Astrocyte (in vitro differentiated cells and primary cell): ENCODE measurements at regions not wholly inside any gene's neighbourhood (a gene's known extent, or its start where the extent isn't known, plus 50 kb on each side); places are given as distances from the start of the nearest gene placed in this dataset.
A peak's percentile ranks its signal among the peaks of the same experiment; 100 is the strongest.

Experiments
- DNase-seq: peaks from one replicate; pipeline ENCODE4 v3.0.0-alpha.2; 2010; ENCODE audit warnings: low read depth
- FAIRE-seq: peaks from 2 replicates; lab custom pipeline; 2011; peaks lifted over from hg19 to GRCh38; lab: Jason Lieb, UNC
- H2AFZ ChIP-seq: 2 replicates; pipeline ENCODE4 v1.6.0; 2012; ENCODE audit warnings: low read depth, low read length, inconsistent platforms
- H3K27ac ChIP-seq: 2 replicates; pipeline ENCODE4 v1.5.1; 2011; ENCODE audit warnings: low read depth, low read length, inconsistent platforms
- H3K27me3 ChIP-seq: 2 replicates; pipeline ENCODE4 v1.6.0; 2011; ENCODE audit warnings: low read length, inconsistent platforms; ENCODE audit not compliant: insufficient read depth
- H3K36me3 ChIP-seq: 2 replicates; pipeline ENCODE4 v1.5.1; 2011; ENCODE audit warnings: low read length, inconsistent platforms; ENCODE audit not compliant: insufficient read depth
- H3K4me1 ChIP-seq: 2 replicates; pipeline ENCODE4 v1.5.1; 2011; ENCODE audit warnings: low read length, inconsistent platforms; ENCODE audit not compliant: insufficient read depth
- H3K4me2 ChIP-seq: 2 replicates; pipeline ENCODE4 v1.6.0; 2012; ENCODE audit warnings: low read length, inconsistent platforms
- H3K4me3 ChIP-seq: 2 replicates; pipeline ENCODE4 v1.5.1; 2011; ENCODE audit warnings: low read depth, mild to moderate bottlenecking, low read length, inconsistent platforms; ENCODE audit not compliant: insufficient read depth
- H3K79me2 ChIP-seq: 2 replicates; pipeline ENCODE4 v1.6.0; 2012; ENCODE audit warnings: mild to moderate bottlenecking, low read length, inconsistent platforms; ENCODE audit not compliant: insufficient read depth
- H3K9ac ChIP-seq: 2 replicates; pipeline ENCODE4 v1.6.0; 2012; ENCODE audit warnings: mild to moderate bottlenecking, low read length, inconsistent platforms
- H3K9me3 ChIP-seq: 2 replicates; pipeline ENCODE4 v1.5.1; 2012; ENCODE audit warnings: low read depth, mild to moderate bottlenecking, low read length, inconsistent platforms; ENCODE audit not compliant: insufficient read depth
- H4K20me1 ChIP-seq: 2 replicates; pipeline ENCODE4 v1.6.0; 2012; ENCODE audit warnings: low read length, inconsistent platforms; ENCODE audit not compliant: insufficient read depth
- H3K27ac Mint-ChIP-seq: one replicate; pipeline ENCODE4 v1.8.0; 2021; ENCODE audit warnings: mild to moderate bottlenecking, mixed read lengths; ENCODE audit not compliant: unreplicated experiment
- H3K27me3 Mint-ChIP-seq: one replicate; pipeline ENCODE4 v1.8.0; 2021; ENCODE audit warnings: low read depth, mixed read lengths; ENCODE audit not compliant: unreplicated experiment
- H3K36me3 Mint-ChIP-seq: one replicate; pipeline ENCODE4 v1.8.0; 2021; ENCODE audit warnings: low read depth, mixed read lengths; ENCODE audit not compliant: unreplicated experiment
- H3K4me1 Mint-ChIP-seq: one replicate; pipeline ENCODE4 v1.8.0; 2021; ENCODE audit warnings: low read depth, mixed read lengths; ENCODE audit not compliant: unreplicated experiment
- H3K4me3 Mint-ChIP-seq: one replicate; pipeline ENCODE4 v1.8.0; 2021; ENCODE audit warnings: mild to moderate bottlenecking, moderate library complexity, mixed read lengths; ENCODE audit not compliant: unreplicated experiment
- H3K9me3 Mint-ChIP-seq: one replicate; pipeline ENCODE4 v1.8.0; 2021; ENCODE audit warnings: mild to moderate bottlenecking, mixed read lengths; ENCODE audit not compliant: unreplicated experiment
- CTCF ChIP-seq: IDR thresholded peaks from 2 replicates; pipeline ENCODE4 v1.5.1; 2011; ENCODE audit warnings: low read depth, mild to moderate bottlenecking, inconsistent platforms, low read length, moderate library complexity; ENCODE audit not compliant: insufficient read depth
- EZH2 ChIP-seq: IDR thresholded peaks from 2 replicates; pipeline ENCODE4 v1.6.1; 2012; ENCODE audit warnings: mild to moderate bottlenecking, low read length, inconsistent platforms; ENCODE audit not compliant: insufficient read depth

GRCh38 chr14:62110941-62111340 is 348.7 kb downstream of the SNAPC1 start:
- Histone ChIP-seq H3K9ac (no peak overlapping the region), H3K4me2 (no peak overlapping the region), H3K27ac (no peak overlapping the region), H4K20me1 (no peaks in the 10 kb centered on the region), H3K36me3 (no peaks in the 10 kb centered on the region), H2AFZ (no peak overlapping the region), H3K27me3 (peaks cover 15% of the 10 kb centered on the region), H3K4me3 (no peak overlapping the region), H3K79me2 (no peaks in the 10 kb centered on the region), H3K9me3 (no peaks in the 10 kb centered on the region), H3K4me1 (no peaks in the 10 kb centered on the region)
- H3K27ac Mint-ChIP-seq = no peak overlapping the region
- H3K36me3 Mint-ChIP-seq = no peaks in the 10 kb centered on the region
- H3K4me1 Mint-ChIP-seq = no peaks in the 10 kb centered on the region
- FAIRE-seq = no peak
- no peaks in the 10 kb centered on the region for H3K9me3 Mint-ChIP-seq
- TF ChIP-seq EZH2 = no peak
- TF ChIP-seq CTCF = no peak
- H3K27me3 Mint-ChIP-seq = peaks cover 17% of the 10 kb centered on the region
- H3K4me3 Mint-ChIP-seq = no peak overlapping the region
- no peak for DNase-seq

- peak; percentile 60 for DNase-seq
- no peak overlapping the region for H3K27ac Mint-ChIP-seq
These were observed 355.0 kb downstream of the SNAPC1 start for GRCh38 chr14:62117010-62117750.

More at GRCh38 chr14:62117010-62117750, 355.0 kb downstream of the SNAPC1 start:
- Histone ChIP-seq H3K79me2 (no peaks in the 10 kb centered on the region), H3K27ac (no peak overlapping the region), H4K20me1 (no peaks in the 10 kb centered on the region), H3K27me3 (peaks cover 57% of the 10 kb centered on the region), H3K36me3 (no peaks in the 10 kb centered on the region), H2AFZ (peak overlapping the region; percentile 84), H3K4me2 (peak overlapping the region; percentile 95), H3K4me3 (peak overlapping the region; percentile 58), H3K4me1 (peaks cover 6% of the 10 kb centered on the region), H3K9me3 (no peaks in the 10 kb centered on the region), H3K9ac (peak overlapping the region; percentile 23)
- FAIRE-seq = no peak
- peaks cover 51% of the 10 kb centered on the region for H3K27me3 Mint-ChIP-seq
- no peaks in the 10 kb centered on the region for H3K36me3 Mint-ChIP-seq
- no peaks in the 10 kb centered on the region for H3K4me1 Mint-ChIP-seq
- H3K9me3 Mint-ChIP-seq = no peaks in the 10 kb centered on the region
- peak overlapping the region; percentile 79 for H3K4me3 Mint-ChIP-seq
- TF ChIP-seq CTCF = peak; percentile 34
- peak; percentile 71 for TF ChIP-seq EZH2
